Activated naive CD8-positive, alpha-beta T cell treated with anti-CD3 and anti-CD28 coated beads, Interleukin-2, amount 50 U/mL, for 16 hours (primary cell): ENCODE measurements at regions not wholly inside any gene's neighbourhood (a gene's known extent, or its start where the extent isn't known, plus 50 kb on each side); places are given as distances from the start of the nearest gene placed in this dataset.

Experiments used
- DNase-seq: peaks from one replicate; pipeline ENCODE4 v3.0.0-alpha.2; 2020; ENCODE audit warnings: low read depth, low spot score

- no peak for DNase-seq
Measured at GRCh38 chr13:76094645-76095044, 458.5 kb downstream of the LMO7 start.

- DNase-seq: no peak
Measured at GRCh38 chr13:76091076-76091475, 454.9 kb downstream of the LMO7 start.

GRCh38 chr13:76086729-76087128 is 450.6 kb downstream of the LMO7 start:
- DNase-seq: no peak

GRCh38 chr13:76067850-76068249 is 431.7 kb downstream of the LMO7 start:
- no peak for DNase-seq

- no peak for DNase-seq
Measured at GRCh38 chr13:76053181-76053580, 417.1 kb downstream of the LMO7 start.

- no peak for DNase-seq
Measured at GRCh38 chr13:76049376-76049746, 413.2 kb downstream of the LMO7 start.

- DNase-seq: no peak
Measured at GRCh38 chr13:76048675-76049375, 412.7 kb downstream of the LMO7 start.

GRCh38 chr13:76048131-76048530 is 412.0 kb downstream of the LMO7 start:
- no peak for DNase-seq

GRCh38 chr13:76043874-76044273 is 407.7 kb downstream of the LMO7 start:
- no peak for DNase-seq

GRCh38 chr13:76038920-76039716 is 403.0 kb downstream of the LMO7 start:
- no peak for DNase-seq

GRCh38 chr13:76036176-76036575 is 400.0 kb downstream of the LMO7 start:
- no peak for DNase-seq

- DNase-seq: no peak
Measured at GRCh38 chr13:76035711-76036110, 399.6 kb downstream of the LMO7 start.

GRCh38 chr13:76029706-76030105 is 393.6 kb downstream of the LMO7 start:
- DNase-seq: no peak

GRCh38 chr13:76029088-76029487 is 393.0 kb downstream of the LMO7 start:
- no peak for DNase-seq

- no peak for DNase-seq
Measured at GRCh38 chr13:76027131-76027530, 391.0 kb downstream of the LMO7 start.

GRCh38 chr13:76025392-76025791 is 389.3 kb downstream of the LMO7 start:
- no peak for DNase-seq

GRCh38 chr13:76024151-76024550 is 388.0 kb downstream of the LMO7 start:
- no peak for DNase-seq

GRCh38 chr13:76023652-76024051 is 387.5 kb downstream of the LMO7 start:
- DNase-seq: no peak

- no peak for DNase-seq
Measured at GRCh38 chr13:76020421-76020955, 384.4 kb downstream of the LMO7 start.

GRCh38 chr13:76019421-76020044 is 383.4 kb downstream of the LMO7 start:
- DNase-seq: no peak

- DNase-seq: no peak
Measured at GRCh38 chr13:76017861-76018556, 381.9 kb downstream of the LMO7 start.
